Activated T-cell treated with anti-CD3 and anti-CD28 coated beads, Interleukin-2, amount 50 U/mL, for 4 hours (primary cell): ENCODE measurements at regions not wholly inside any gene's neighbourhood (a gene's known extent, or its start where the extent isn't known, plus 50 kb on each side); places are given as distances from the start of the nearest gene placed in this dataset.
"Not testable (repeated sequence)": the region's sequence is repeated elsewhere in the genome, so short reads cannot be mapped to it uniquely, and the experiment has no call there.

Experiments used
- ATAC-seq, 2 donors: fragments of 200-7000 bp; cut with Tn5 transposase; one replicate each; pipeline ENCODE4 v1.10.0; 2021
- DNase-seq: peaks from one replicate; pipeline ENCODE4 v3.0.0-alpha.2; 2020
- H3K27me3 Mint-ChIP-seq: one replicate; pipeline ENCODE4 v1.8.0; 2021; ENCODE audit warnings: low read depth, mixed read lengths
- H3K36me3 Mint-ChIP-seq: one replicate; pipeline ENCODE4 v1.8.0; 2022; ENCODE audit warnings: mixed read lengths; ENCODE audit not compliant: insufficient read depth
- H3K4me1 Mint-ChIP-seq: one replicate; pipeline ENCODE4 v1.8.0; 2021; ENCODE audit warnings: low read depth, mixed read lengths
- H3K4me3 Mint-ChIP-seq: one replicate; pipeline ENCODE4 v1.8.0; 2021; ENCODE audit warnings: mild to moderate bottlenecking, moderate library complexity, mixed read lengths
- H3K9me3 Mint-ChIP-seq: one replicate; pipeline ENCODE4 v1.8.0; 2021; ENCODE audit warnings: mixed read lengths

GRCh38 chrX:114272096-114272686, 311.7 kb upstream of the HTR2C start:
- Mint-ChIP-seq H3K27me3 (no peaks in the 10 kb centered on the region), H3K4me1 (no peaks in the 10 kb centered on the region), H3K4me3 (no peak overlapping the region), H3K36me3 (no peaks in the 10 kb centered on the region), H3K9me3 (no peaks in the 10 kb centered on the region)
- DNase-seq = no peak
- ATAC-seq = no peak

GRCh38 chrX:114270371-114270770, 313.5 kb upstream of the HTR2C start:
- H3K27me3 Mint-ChIP-seq, H3K36me3 Mint-ChIP-seq, H3K9me3 Mint-ChIP-seq, H3K4me1 Mint-ChIP-seq, ATAC-seq, DNase-seq, H3K4me3 Mint-ChIP-seq: not testable (repeated sequence)

- Mint-ChIP-seq H3K9me3 (no peaks in the 10 kb centered on the region), H3K27me3 (no peaks in the 10 kb centered on the region), H3K4me1 (no peaks in the 10 kb centered on the region), H3K36me3 (no peaks in the 10 kb centered on the region), H3K4me3 (no peak overlapping the region)
- DNase-seq (no peak), ATAC-seq (no peak)
Measured at GRCh38 chrX:114268643-114269042, 315.2 kb upstream of the HTR2C start.

GRCh38 chrX:114267142-114267541, 316.7 kb upstream of the HTR2C start:
- H3K4me3 Mint-ChIP-seq = no peak overlapping the region
- H3K4me1 Mint-ChIP-seq = no peaks in the 10 kb centered on the region
- DNase-seq (no peak), ATAC-seq (no peak)
- no peaks in the 10 kb centered on the region for H3K27me3 Mint-ChIP-seq
- no peaks in the 10 kb centered on the region for H3K36me3 Mint-ChIP-seq
- no peaks in the 10 kb centered on the region for H3K9me3 Mint-ChIP-seq

- no peaks in the 10 kb centered on the region for H3K36me3 Mint-ChIP-seq
- no peaks in the 10 kb centered on the region for H3K9me3 Mint-ChIP-seq
- H3K27me3 Mint-ChIP-seq = no peaks in the 10 kb centered on the region
- DNase-seq = no peak
- H3K4me3 Mint-ChIP-seq = no peak overlapping the region
- ATAC-seq = no peak
- no peaks in the 10 kb centered on the region for H3K4me1 Mint-ChIP-seq
Measured at GRCh38 chrX:114252186-114252585, 331.7 kb upstream of the HTR2C start.

GRCh38 chrX:114251575-114251974, 332.3 kb upstream of the HTR2C start:
- Mint-ChIP-seq H3K27me3 (no peaks in the 10 kb centered on the region), H3K9me3 (no peaks in the 10 kb centered on the region), H3K4me1 (no peaks in the 10 kb centered on the region), H3K4me3 (no peak overlapping the region), H3K36me3 (no peaks in the 10 kb centered on the region)
- no peak for ATAC-seq
- no peak for DNase-seq

GRCh38 chrX:114221445-114221844, 362.4 kb upstream of the HTR2C start:
- Mint-ChIP-seq H3K4me3 (no peak overlapping the region), H3K4me1 (no peaks in the 10 kb centered on the region), H3K9me3 (no peaks in the 10 kb centered on the region), H3K27me3 (no peaks in the 10 kb centered on the region), H3K36me3 (no peaks in the 10 kb centered on the region)
- DNase-seq = no peak
- no peak for ATAC-seq

- Mint-ChIP-seq H3K4me1 (no peaks in the 10 kb centered on the region), H3K36me3 (no peaks in the 10 kb centered on the region), H3K9me3 (no peaks in the 10 kb centered on the region), H3K4me3 (no peak overlapping the region), H3K27me3 (no peaks in the 10 kb centered on the region)
- no peak for DNase-seq
- ATAC-seq = no peak
Measured at GRCh38 chrX:114210879-114211278, 373.0 kb upstream of the HTR2C start.

GRCh38 chrX:114201622-114202021, 382.3 kb upstream of the HTR2C start:
- Mint-ChIP-seq H3K9me3 (no peaks in the 10 kb centered on the region), H3K4me3 (no peak overlapping the region), H3K27me3 (no peaks in the 10 kb centered on the region), H3K4me1 (no peaks in the 10 kb centered on the region), H3K36me3 (no peaks in the 10 kb centered on the region)
- DNase-seq = no peak
- no peak for ATAC-seq

- no peak for ATAC-seq
- H3K4me3 Mint-ChIP-seq = no peak overlapping the region
- no peak for DNase-seq
- H3K4me1 Mint-ChIP-seq = no peaks in the 10 kb centered on the region
- H3K27me3 Mint-ChIP-seq = no peaks in the 10 kb centered on the region
- peaks cover 11% of the 10 kb centered on the region for H3K9me3 Mint-ChIP-seq
- no peaks in the 10 kb centered on the region for H3K36me3 Mint-ChIP-seq
Measured at GRCh38 chrX:114181195-114181594, 402.7 kb upstream of the HTR2C start.

GRCh38 chrX:114178126-114178525, 405.8 kb upstream of the HTR2C start:
- H3K36me3 Mint-ChIP-seq = no peaks in the 10 kb centered on the region
- no peak overlapping the region for H3K4me3 Mint-ChIP-seq
- DNase-seq (no peak), ATAC-seq (no peak)
- H3K9me3 Mint-ChIP-seq = peaks cover 6% of the 10 kb centered on the region
- no peaks in the 10 kb centered on the region for H3K4me1 Mint-ChIP-seq
- H3K27me3 Mint-ChIP-seq = no peaks in the 10 kb centered on the region

GRCh38 chrX:114167276-114167675, 416.6 kb upstream of the HTR2C start:
- not testable (repeated sequence) for DNase-seq, H3K27me3 Mint-ChIP-seq, H3K4me1 Mint-ChIP-seq, H3K36me3 Mint-ChIP-seq, ATAC-seq, H3K9me3 Mint-ChIP-seq, H3K4me3 Mint-ChIP-seq

GRCh38 chrX:114166601-114167000, 417.3 kb upstream of the HTR2C start:
- Mint-ChIP-seq H3K9me3 (no peaks in the 10 kb centered on the region), H3K4me1 (no peaks in the 10 kb centered on the region), H3K36me3 (no peaks in the 10 kb centered on the region), H3K4me3 (no peak overlapping the region), H3K27me3 (no peaks in the 10 kb centered on the region)
- ATAC-seq (no peak), DNase-seq (no peak)

GRCh38 chrX:114165537-114165936, 418.3 kb upstream of the HTR2C start:
- Mint-ChIP-seq H3K36me3 (no peaks in the 10 kb centered on the region), H3K4me3 (no peak overlapping the region), H3K9me3 (no peaks in the 10 kb centered on the region), H3K27me3 (no peaks in the 10 kb centered on the region), H3K4me1 (no peaks in the 10 kb centered on the region)
- ATAC-seq (no peak), DNase-seq (no peak)

- DNase-seq (no peak), ATAC-seq (no peak)
- H3K36me3 Mint-ChIP-seq = no peaks in the 10 kb centered on the region
- no peak overlapping the region for H3K4me3 Mint-ChIP-seq
- H3K4me1 Mint-ChIP-seq = no peaks in the 10 kb centered on the region
- no peaks in the 10 kb centered on the region for H3K9me3 Mint-ChIP-seq
- no peaks in the 10 kb centered on the region for H3K27me3 Mint-ChIP-seq
Measured at GRCh38 chrX:114162068-114162735, 421.7 kb upstream of the HTR2C start.
